OCI-LY1 (cell line): ENCODE measurements at regions not wholly inside any gene's neighbourhood (a gene's known extent, or its start where the extent isn't known, plus 50 kb on each side); places are given as distances from the start of the nearest gene placed in this dataset.

Experiments used
- H2AFZ ChIP-seq: fragments of 200-600 bp; sonication (generic), shearing (Covaris generic); 2 replicates; pipeline ENCODE4 v1.6.0; 2014; ENCODE audit warnings: antibody characterized with exemption, mild to moderate bottlenecking, low read length
- H3F3A ChIP-seq: fragments of 200-600 bp; sonication (generic), shearing (Covaris generic); 2 replicates; pipeline ENCODE4 v1.6.0; 2014; ENCODE audit warnings: mild to moderate bottlenecking, antibody characterized with exemption, low read length, moderate library complexity; ENCODE audit not compliant: insufficient read depth
- H3K27ac ChIP-seq: fragments of 200-600 bp; sonication (generic); 2 replicates; pipeline ENCODE4 v1.5.1; 2014; ENCODE audit warnings: low read length, mixed run types, mild to moderate bottlenecking, low read depth; ENCODE audit not compliant: poor library complexity, severe bottlenecking
- H3K27me3 ChIP-seq: fragments of 200-600 bp; sonication (generic); 2 replicates; pipeline ENCODE4 v1.6.0; 2014; ENCODE audit warnings: antibody characterized with exemption, mild to moderate bottlenecking, low read length, moderate library complexity; ENCODE audit not compliant: insufficient read depth
- H3K36me3 ChIP-seq: fragments of 200-600 bp; sonication (generic); 2 replicates; pipeline ENCODE4 v1.6.1; 2014; ENCODE audit warnings: mild to moderate bottlenecking, antibody characterized with exemption, low read length, moderate library complexity, mixed read lengths; ENCODE audit not compliant: insufficient read depth
- H3K4me1 ChIP-seq: fragments of 200-600 bp; sonication (generic); 2 replicates; pipeline ENCODE4 v1.5.1; 2014; ENCODE audit warnings: mild to moderate bottlenecking, low read length, moderate library complexity; ENCODE audit not compliant: insufficient read depth, severe bottlenecking
- H3K4me2 ChIP-seq: fragments of 200-600 bp; sonication (generic), shearing (Covaris generic); 2 replicates; pipeline ENCODE4 v1.6.1; 2014; ENCODE audit warnings: low read length
- H3K4me3 ChIP-seq: fragments of 200-600 bp; sonication (generic); 2 replicates; pipeline ENCODE4 v1.5.1; 2014; ENCODE audit warnings: low read length, low read depth, mild to moderate bottlenecking, mixed read lengths; ENCODE audit not compliant: poor library complexity, severe bottlenecking
- H3K79me2 ChIP-seq: fragments of 200-600 bp; shearing (Covaris generic); 2 replicates; pipeline ENCODE4 v1.6.1; 2016; ENCODE audit warnings: mixed run types, low read length, mixed read lengths; ENCODE audit not compliant: insufficient read depth
- H3K9ac ChIP-seq: fragments of 200-600 bp; sonication (generic), shearing (Covaris generic); 2 replicates; pipeline ENCODE4 v1.6.1; 2014; ENCODE audit warnings: mild to moderate bottlenecking, low read length, mixed read lengths
- H3K9me2 ChIP-seq: fragments of 200-600 bp; sonication (generic), shearing (Covaris generic); 2 replicates; pipeline ENCODE4 v1.6.1; 2014; ENCODE audit warnings: low read depth, mild to moderate bottlenecking, low read length, mixed read lengths
- H3K9me3 ChIP-seq: fragments of 200-600 bp; shearing (Covaris generic); 2 replicates; pipeline ENCODE4 v1.6.1; 2014; ENCODE audit warnings: low read length, mixed read lengths
- H4K20me1 ChIP-seq: fragments of 200-600 bp; sonication (generic), shearing (Covaris generic); 2 replicates; pipeline ENCODE4 v1.6.0; 2016; ENCODE audit warnings: mild to moderate bottlenecking, low read length; ENCODE audit not compliant: insufficient read depth
- EZH2 ChIP-seq: fragments of 200-600 bp; sonication (generic), shearing (Covaris generic); IDR thresholded peaks from 2 replicates; pipeline ENCODE4 v1.8.0; 2017; ENCODE audit warnings: borderline replicate concordance, mixed run types, mild to moderate bottlenecking, antibody characterized with exemption, low read length, moderate library complexity, mixed read lengths
- TF ChIP-seq, protein P1 (sequence below): fragments of 200-600 bp; sonication (generic), shearing (Covaris generic); IDR thresholded peaks from 2 replicates; pipeline ENCODE4 v1.5.1; 2017; ENCODE audit warnings: mild to moderate bottlenecking, antibody characterized with exemption, low read length, moderate library complexity, mixed read lengths

DNA sequence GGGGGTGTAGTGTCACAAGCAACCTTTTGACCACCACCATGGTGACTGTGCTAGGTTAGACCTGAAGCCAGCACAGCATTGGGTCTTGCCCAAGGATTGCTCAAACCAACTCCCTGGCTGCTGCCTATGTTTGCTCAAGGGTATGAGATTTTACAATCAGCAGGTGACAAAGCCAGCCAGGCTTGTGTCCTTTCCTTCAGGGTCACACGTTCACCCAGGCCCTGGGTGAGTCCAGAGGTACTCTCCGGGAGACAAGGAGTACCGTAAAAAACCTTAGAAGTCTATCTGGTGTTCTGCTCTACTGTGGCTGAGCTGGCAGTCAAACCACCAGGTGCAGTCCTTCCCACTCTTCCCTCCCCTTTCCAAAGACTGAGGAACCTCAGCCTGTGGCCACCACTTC lies 238.9 kb upstream of the MIS18BP1 start:
- Histone ChIP-seq H2AFZ (no peak overlapping the region), H3K9me3 (no peaks in the 10 kb centered on the region), H3K36me3 (no peaks in the 10 kb centered on the region), H3K4me1 (no peaks in the 10 kb centered on the region), H3K27me3 (no peaks in the 10 kb centered on the region), H3K4me2 (no peak overlapping the region), H3K27ac (no peak overlapping the region), H4K20me1 (no peaks in the 10 kb centered on the region), H3K9ac (no peak overlapping the region), H3K4me3 (no peak overlapping the region), H3K9me2 (no peaks in the 10 kb centered on the region), H3F3A (no peaks in the 10 kb centered on the region), H3K79me2 (no peaks in the 10 kb centered on the region)
- TF ChIP-seq EZH2: no peak
- TF ChIP-seq, protein P1, sequence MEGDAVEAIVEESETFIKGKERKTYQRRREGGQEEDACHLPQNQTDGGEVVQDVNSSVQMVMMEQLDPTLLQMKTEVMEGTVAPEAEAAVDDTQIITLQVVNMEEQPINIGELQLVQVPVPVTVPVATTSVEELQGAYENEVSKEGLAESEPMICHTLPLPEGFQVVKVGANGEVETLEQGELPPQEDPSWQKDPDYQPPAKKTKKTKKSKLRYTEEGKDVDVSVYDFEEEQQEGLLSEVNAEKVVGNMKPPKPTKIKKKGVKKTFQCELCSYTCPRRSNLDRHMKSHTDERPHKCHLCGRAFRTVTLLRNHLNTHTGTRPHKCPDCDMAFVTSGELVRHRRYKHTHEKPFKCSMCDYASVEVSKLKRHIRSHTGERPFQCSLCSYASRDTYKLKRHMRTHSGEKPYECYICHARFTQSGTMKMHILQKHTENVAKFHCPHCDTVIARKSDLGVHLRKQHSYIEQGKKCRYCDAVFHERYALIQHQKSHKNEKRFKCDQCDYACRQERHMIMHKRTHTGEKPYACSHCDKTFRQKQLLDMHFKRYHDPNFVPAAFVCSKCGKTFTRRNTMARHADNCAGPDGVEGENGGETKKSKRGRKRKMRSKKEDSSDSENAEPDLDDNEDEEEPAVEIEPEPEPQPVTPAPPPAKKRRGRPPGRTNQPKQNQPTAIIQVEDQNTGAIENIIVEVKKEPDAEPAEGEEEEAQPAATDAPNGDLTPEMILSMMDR: no peak

DNA sequence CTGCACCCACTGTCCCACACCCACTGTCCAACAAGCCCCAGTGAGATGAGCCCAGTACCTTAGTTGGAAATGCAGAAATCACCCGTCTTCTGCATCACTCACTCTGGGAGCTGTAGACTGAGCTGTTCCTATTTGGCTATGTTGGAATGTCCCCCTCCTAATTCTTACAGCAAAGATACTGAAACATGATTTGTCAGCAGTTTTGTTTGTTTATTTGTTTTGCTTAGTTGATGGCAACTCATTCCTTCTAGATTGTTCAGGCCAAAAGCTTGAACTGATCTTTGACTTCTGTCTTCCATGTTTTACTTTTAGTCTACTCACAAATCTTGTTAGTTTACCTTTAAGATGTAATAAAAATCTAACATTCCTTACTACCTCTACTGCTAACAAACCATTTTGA lies 233.6 kb upstream of the MIS18BP1 start:
- H3K4me2 ChIP-seq: no peak overlapping the region
- H3K9me3 ChIP-seq: no peaks in the 10 kb centered on the region
- H4K20me1 ChIP-seq: no peaks in the 10 kb centered on the region
- H3K4me3 ChIP-seq: no peak overlapping the region
- H3K9me2 ChIP-seq: no peaks in the 10 kb centered on the region
- no peak overlapping the region for H2AFZ ChIP-seq
- no peaks in the 10 kb centered on the region for H3F3A ChIP-seq
- no peaks in the 10 kb centered on the region for H3K4me1 ChIP-seq
- no peaks in the 10 kb centered on the region for H3K36me3 ChIP-seq
- TF ChIP-seq, protein P1: no peak
- no peak for TF ChIP-seq EZH2
- no peak overlapping the region for H3K9ac ChIP-seq
- no peak overlapping the region for H3K27ac ChIP-seq
- no peaks in the 10 kb centered on the region for H3K79me2 ChIP-seq
- H3K27me3 ChIP-seq: no peaks in the 10 kb centered on the region

DNA sequence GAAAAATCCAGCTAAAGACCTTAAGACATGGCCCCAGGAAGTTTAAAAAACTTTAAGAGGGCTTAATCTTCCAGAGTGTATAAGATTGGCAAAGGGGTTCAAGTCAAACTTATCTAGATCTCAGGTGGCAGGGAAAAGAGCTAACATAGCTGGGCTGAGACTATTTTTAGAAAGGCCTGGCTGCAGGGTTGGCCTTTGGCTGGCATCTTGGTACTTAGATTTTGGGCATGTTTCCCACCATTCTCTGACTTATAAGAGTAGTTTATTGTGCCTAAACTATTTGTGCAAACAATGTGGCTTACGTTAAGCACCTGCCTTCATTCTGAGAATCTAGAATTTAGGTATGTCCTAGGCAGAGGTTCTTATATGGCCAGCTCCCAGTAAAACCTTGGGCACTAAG lies 214.0 kb upstream of the MIS18BP1 start:
- Histone ChIP-seq H3F3A (no peaks in the 10 kb centered on the region), H3K9me2 (no peaks in the 10 kb centered on the region), H3K79me2 (no peaks in the 10 kb centered on the region), H2AFZ (no peak overlapping the region), H3K27me3 (no peaks in the 10 kb centered on the region), H4K20me1 (no peaks in the 10 kb centered on the region), H3K4me1 (no peaks in the 10 kb centered on the region), H3K36me3 (no peaks in the 10 kb centered on the region), H3K9me3 (no peaks in the 10 kb centered on the region), H3K9ac (no peak overlapping the region), H3K27ac (no peak overlapping the region), H3K4me2 (no peak overlapping the region), H3K4me3 (no peak overlapping the region)
- TF ChIP-seq, protein P1: no peak
- TF ChIP-seq EZH2: no peak
